ENCODE measurements at regions not wholly inside any gene's neighbourhood (a gene's known extent, or its start where the extent isn't known, plus 50 kb on each side); places are given as distances from the start of the nearest gene placed in this dataset.

DNA sequence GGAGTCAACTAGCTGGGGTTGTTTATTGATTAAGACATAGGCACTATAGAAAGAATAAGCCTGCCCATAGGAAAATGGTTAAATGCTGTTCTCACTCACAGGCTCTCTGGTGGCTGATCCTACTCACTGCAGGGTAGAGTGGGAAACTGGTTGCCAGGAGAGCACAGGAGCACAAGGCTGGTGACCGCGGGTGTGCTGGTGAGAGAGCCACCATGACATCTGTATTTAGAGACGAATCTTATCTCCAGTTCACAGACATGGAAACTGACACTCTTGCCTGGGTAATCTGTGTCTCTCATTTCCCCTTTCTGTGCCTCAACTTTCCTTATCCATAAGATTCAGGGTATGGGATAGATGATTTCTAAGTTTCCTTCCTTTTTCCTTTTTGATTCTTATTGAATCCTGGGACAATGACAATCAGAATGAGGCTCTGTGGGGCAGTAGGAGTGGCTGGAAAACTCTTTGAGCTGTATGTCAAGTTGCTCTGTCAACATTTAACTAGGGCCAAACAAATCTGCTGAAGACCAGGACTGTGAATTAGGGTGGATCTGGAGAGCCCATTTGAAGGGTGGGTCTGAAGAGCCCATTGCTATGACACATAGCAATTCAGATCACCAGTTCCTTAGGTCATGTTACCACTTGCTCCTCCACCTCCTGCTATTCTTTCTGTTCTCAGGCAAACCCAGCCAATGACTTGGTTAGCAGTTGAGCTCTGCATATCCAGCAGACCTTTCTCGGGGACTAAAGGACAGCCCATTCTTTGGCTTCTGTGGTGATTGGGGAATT is 286.1 kb upstream of the TBL1XR1 start:
- no peak overlapping the region for H3K4me3 ChIP-seq (ENCODE audit: low read depth, low read length)
- H3K36me3 ChIP-seq, result no peaks in the 10 kb centered on the region
- DNase-seq, result peak; percentile 54
- no peaks in the 10 kb centered on the region for H3K9me3 ChIP-seq
- H3K4me1 ChIP-seq, result peaks cover 10% of the 10 kb centered on the region
- peak; percentile 65 for TF ChIP-seq CTCF (IDR thresholded peaks at IDR 0.05; ENCODE audit: low read depth, low read length)
- no peaks in the 10 kb centered on the region for H3K27me3 ChIP-seq

DNA sequence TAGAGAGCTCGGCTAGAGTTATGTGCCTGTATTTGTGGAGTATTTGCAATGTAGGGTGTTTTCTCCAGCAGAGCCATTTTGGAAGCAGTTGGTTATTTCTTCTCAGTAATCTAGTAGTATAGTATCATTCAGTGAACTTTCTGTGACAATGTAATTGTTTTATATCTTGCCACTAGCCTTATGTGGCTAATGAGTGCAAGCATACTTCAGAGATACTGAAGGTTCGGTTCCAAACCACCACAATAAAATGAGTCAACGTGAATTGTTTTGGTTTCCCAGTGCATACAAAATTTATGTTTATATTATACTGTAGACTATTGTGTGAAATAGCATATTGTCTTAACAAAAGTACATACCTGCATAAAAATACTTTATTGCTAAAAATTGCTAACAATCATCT is 286.9 kb upstream of the TBL1XR1 start:
- no peaks in the 10 kb centered on the region for H3K36me3 ChIP-seq
- TF ChIP-seq CTCF (IDR thresholded peaks at IDR 0.05; ENCODE audit: low read depth, low read length), result no peak
- no peaks in the 10 kb centered on the region; the same call in 1 of the 2 replicates for H3K9me3 ChIP-seq
- H3K27me3 ChIP-seq, result no peaks in the 10 kb centered on the region
- peaks cover 10% of the 10 kb centered on the region for H3K4me1 ChIP-seq
- H3K4me3 ChIP-seq (ENCODE audit: low read depth, low read length), result no peak overlapping the region
- DNase-seq, result no peak

DNA sequence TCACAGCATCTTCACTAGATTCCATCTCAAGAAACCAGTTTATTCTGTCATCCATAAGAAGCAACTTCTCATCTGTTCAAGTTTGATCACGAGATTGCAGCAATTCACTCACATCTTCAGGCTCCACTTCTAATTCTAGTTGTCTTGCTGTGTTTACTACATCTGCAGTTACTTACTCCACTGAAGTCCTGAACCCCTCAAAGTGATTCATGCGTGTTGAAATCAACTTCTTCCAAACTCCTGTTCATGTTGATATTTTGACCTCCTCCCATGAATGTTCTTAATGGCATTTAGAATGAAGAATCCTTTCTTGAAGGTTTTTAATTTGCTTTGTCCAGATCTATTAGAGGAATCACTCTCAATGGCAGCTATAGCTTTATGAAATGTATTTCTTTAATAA is 287.6 kb upstream of the TBL1XR1 start:
- Histone ChIP-seq H3K27me3 (no peaks in the 10 kb centered on the region), H3K4me3 (ENCODE audit: low read depth, low read length) (no peak overlapping the region), H3K4me1 (peaks cover 10% of the 10 kb centered on the region), H3K36me3 (no peaks in the 10 kb centered on the region), H3K9me3 (no peaks in the 10 kb centered on the region; the same call in 1 of the 2 replicates)
- no peak for TF ChIP-seq CTCF (IDR thresholded peaks at IDR 0.05; ENCODE audit: low read depth, low read length)
- no peak for DNase-seq

GRCh38 chr3:177487635-177488186 is 290.4 kb upstream of the TBL1XR1 start:
- H3K9me3 ChIP-seq, result no peaks in the 10 kb centered on the region; the same call in 1 of the 2 replicates
- DNase-seq, result no peak
- H3K27me3 ChIP-seq, result no peaks in the 10 kb centered on the region
- H3K4me3 ChIP-seq (ENCODE audit: low read depth, low read length), result no peak overlapping the region
- H3K4me1 ChIP-seq, result peaks cover 17% of the 10 kb centered on the region
- no peak for TF ChIP-seq CTCF (IDR thresholded peaks at IDR 0.05; ENCODE audit: low read depth, low read length)
- no peaks in the 10 kb centered on the region for H3K36me3 ChIP-seq

DNA sequence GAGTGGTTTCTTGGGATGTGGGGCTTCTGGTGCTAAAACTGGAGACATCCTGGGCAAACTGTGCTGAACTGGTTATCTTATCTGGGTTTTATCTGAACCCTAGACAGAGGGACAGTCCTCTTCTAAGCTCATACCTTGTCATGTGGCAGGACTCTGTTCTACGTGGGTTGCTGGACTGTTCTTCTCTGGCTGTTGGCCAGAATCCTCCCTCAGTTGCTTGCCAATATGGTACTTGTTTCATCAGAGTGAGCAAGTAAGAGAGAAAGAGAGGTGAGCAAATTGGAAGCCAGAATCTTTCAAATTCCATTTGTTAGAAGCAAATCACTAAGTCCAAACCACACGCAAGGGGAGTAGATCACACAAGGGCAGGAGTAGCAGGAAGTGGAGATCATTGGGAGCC is 291.5 kb upstream of the TBL1XR1 start:
- no peak for TF ChIP-seq CTCF (IDR thresholded peaks at IDR 0.05; ENCODE audit: low read depth, low read length)
- H3K36me3 ChIP-seq, result no peaks in the 10 kb centered on the region
- no peak for DNase-seq
- no peak overlapping the region for H3K4me3 ChIP-seq (ENCODE audit: low read depth, low read length)
- H3K27me3 ChIP-seq, result no peaks in the 10 kb centered on the region
- no peaks in the 10 kb centered on the region; the same call in 1 of the 2 replicates for H3K9me3 ChIP-seq
- H3K4me1 ChIP-seq, result peaks cover 8% of the 10 kb centered on the region

DNA sequence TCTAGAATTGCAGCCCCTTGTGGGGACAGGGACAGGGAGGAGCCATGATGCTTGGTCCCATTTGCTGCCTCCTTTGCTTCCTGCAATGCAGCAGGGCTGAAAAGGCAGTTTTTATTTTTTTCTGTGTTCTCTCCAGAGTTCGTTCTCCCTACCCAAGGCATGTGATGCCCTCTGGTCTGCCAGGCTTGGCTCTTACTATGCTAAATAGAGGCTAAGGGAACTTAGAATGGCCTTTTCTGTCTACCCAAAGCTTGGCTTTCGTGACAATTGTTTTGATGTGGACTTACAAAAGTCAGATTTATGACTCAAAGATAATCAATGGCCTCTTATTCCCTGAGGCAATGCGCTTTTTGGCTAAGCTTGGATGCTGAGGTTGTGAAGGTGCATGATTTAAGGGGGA is 293.3 kb upstream of the TBL1XR1 start:
- H3K27me3 ChIP-seq, result no peaks in the 10 kb centered on the region
- H3K9me3 ChIP-seq, result no peaks in the 10 kb centered on the region; the same call in 1 of the 2 replicates
- peaks cover 8% of the 10 kb centered on the region for H3K4me1 ChIP-seq
- TF ChIP-seq CTCF (IDR thresholded peaks at IDR 0.05; ENCODE audit: low read depth, low read length), result no peak
- DNase-seq, result no peak
- no peak overlapping the region for H3K4me3 ChIP-seq (ENCODE audit: low read depth, low read length)
- H3K36me3 ChIP-seq, result no peaks in the 10 kb centered on the region

Measured in BE2C (cell line).